AG04449 (cell line): ENCODE measurements at regions not wholly inside any gene's neighbourhood (a gene's known extent, or its start where the extent isn't known, plus 50 kb on each side); places are given as distances from the start of the nearest gene placed in this dataset.

Experiments
- CTCF ChIA-PET: fragments of 350-600 bp; formaldehyde crosslinking; extraction: SDS; loops from one replicate; lab custom pipeline; 2021; ENCODE audit warnings: antibody characterized with exemption; lab: Yijun Ruan, JAX
- POLR2A ChIA-PET: fragments of 400-600, 350-600 bp; formaldehyde crosslinking; extraction: SDS; loops from one replicate; lab custom pipeline; 2020; ENCODE audit warnings: antibody characterized with exemption, inconsistent platforms; lab: Yijun Ruan, JAX
- DNase-seq: peaks from one replicate; pipeline ENCODE4 v3.0.0-alpha.2; 2010; ENCODE audit warnings: low read depth, low spot score
- H3K4me3 ChIP-seq: 2 replicates; pipeline ENCODE4 v1.5.1; 2011; ENCODE audit warnings: low read depth, mild to moderate bottlenecking, control low read depth, low read length
- TF ChIP-seq, protein P1 (sequence below): IDR thresholded peaks from one replicate; pipeline ENCODE4 v1.5.1; 2011; ENCODE audit warnings: mild to moderate bottlenecking, moderate library complexity, low read length, control low read depth, inconsistent platforms; ENCODE audit not compliant: insufficient read depth; ENCODE audit errors: missing control alignments

DNA sequence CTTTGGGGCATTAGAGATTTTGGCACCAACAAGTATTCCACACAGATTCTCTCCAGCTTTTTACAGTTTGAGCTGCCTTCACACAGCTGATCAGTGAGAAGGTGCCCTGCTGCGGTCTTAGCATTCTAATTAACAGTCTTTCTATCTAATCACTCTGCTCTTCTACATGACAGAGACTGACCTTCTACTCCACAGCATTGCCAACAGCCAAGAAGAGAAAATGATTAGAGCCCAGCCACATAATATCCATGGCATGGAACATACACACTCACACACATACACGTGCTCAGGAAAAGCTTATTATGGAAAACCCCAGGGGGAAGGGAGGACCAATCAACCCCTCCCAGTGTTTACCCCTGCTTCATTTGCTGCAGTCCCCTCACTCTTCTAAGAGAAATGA, 76.1 kb upstream of the PPP2R3A start:
- ChIA-PET CTCF (no interaction called here), POLR2A (no interaction called here)
- no peak overlapping the region for H3K4me3 ChIP-seq
- TF ChIP-seq, protein P1, sequence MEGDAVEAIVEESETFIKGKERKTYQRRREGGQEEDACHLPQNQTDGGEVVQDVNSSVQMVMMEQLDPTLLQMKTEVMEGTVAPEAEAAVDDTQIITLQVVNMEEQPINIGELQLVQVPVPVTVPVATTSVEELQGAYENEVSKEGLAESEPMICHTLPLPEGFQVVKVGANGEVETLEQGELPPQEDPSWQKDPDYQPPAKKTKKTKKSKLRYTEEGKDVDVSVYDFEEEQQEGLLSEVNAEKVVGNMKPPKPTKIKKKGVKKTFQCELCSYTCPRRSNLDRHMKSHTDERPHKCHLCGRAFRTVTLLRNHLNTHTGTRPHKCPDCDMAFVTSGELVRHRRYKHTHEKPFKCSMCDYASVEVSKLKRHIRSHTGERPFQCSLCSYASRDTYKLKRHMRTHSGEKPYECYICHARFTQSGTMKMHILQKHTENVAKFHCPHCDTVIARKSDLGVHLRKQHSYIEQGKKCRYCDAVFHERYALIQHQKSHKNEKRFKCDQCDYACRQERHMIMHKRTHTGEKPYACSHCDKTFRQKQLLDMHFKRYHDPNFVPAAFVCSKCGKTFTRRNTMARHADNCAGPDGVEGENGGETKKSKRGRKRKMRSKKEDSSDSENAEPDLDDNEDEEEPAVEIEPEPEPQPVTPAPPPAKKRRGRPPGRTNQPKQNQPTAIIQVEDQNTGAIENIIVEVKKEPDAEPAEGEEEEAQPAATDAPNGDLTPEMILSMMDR: no peak
- DNase-seq: no peak

DNA sequence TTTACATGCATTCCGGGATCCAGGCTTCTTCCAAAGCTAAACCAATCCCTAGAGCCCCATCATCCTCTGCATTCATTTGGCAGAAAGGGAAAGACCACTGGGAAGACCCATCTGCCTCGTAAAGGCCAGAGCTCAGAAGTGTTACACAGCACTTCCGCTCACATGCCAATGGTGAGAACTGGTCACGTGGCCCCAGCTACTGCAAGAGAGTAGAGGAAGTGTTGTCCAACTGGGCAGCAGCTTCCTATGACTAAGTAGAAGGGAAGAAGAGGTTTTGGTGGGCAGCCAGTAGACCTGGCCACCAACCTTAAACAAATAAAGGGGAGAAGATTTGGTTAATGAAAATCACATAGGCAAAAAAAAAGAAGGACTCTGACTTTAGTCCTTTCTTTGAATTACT, 74.4 kb upstream of the PPP2R3A start:
- ChIA-PET POLR2A (no interaction called here), CTCF (interaction anchor here (1.0 kb wide), 1 partner anchor 1289 kb away, joined by 3 read pairs; no protein-coding TSS in a partner anchor)
- TF ChIP-seq, protein P1: no peak
- no peak for DNase-seq
- no peak overlapping the region for H3K4me3 ChIP-seq

DNA sequence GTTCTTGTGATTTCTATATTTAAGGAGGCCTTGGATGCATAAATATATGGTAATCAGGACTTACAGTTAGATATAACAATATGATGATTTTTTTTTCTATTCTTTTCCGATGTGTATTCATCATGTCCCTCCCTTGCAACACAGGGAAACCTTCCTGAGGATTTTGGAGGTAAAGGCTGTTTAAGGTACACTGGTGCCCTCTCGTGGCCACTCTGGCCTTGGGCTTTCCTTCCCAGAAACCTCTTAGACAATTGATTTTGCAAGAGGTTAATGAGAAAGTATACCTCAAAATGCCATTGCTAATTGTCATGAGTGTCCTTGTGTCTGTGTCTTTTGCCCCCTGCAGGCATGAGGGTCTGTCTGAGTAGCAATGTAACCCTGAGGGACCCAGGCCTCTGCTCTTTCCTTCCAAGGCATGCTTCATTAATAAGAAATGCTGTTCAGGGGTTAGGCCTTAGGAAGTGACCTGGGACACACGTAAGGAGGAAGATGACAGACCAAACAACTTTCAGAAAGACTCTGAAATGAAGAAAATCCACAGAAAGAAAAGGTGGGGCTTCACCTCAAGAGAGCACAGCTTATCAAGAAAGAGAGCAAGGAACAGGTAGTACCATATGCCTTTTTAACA, 70.3 kb upstream of the PPP2R3A start:
- CTCF ChIA-PET: interaction anchor here (0.9 to 4.5 kb wide), 15 partner anchors 9 to 1294 kb away, joined by 3 to 57 read pairs (median 6); partner anchors contain the start of gene EPHB1
- peak; percentile 31 for DNase-seq
- POLR2A ChIA-PET: no interaction called here
- no peak overlapping the region for H3K4me3 ChIP-seq
- TF ChIP-seq, protein P1: peak; percentile 82

DNA sequence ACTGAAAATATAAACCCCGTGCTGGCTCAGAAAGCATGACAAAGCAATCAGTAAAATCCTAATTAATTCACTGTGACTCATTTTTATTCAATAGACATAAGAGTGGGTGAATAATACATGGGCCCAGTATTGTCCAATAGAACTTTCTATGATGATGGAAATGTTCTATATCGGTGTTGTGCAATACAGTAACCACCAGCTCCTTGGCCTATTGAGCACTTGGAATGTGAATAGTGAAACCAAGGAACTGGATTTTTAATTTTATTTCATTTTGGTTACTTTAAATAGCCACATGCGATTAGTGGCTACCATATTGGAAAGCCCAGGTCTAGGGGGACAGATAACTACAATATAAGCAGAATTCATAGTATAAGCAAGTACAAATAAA, 69.8 kb upstream of the PPP2R3A start:
- POLR2A ChIA-PET: no interaction called here
- CTCF ChIA-PET: interaction anchor here (0.9 to 4.5 kb wide), 9 partner anchors 10 to 1294 kb away, joined by 3 to 57 read pairs (median 9); partner anchors contain the start of gene EPHB1

DNA sequence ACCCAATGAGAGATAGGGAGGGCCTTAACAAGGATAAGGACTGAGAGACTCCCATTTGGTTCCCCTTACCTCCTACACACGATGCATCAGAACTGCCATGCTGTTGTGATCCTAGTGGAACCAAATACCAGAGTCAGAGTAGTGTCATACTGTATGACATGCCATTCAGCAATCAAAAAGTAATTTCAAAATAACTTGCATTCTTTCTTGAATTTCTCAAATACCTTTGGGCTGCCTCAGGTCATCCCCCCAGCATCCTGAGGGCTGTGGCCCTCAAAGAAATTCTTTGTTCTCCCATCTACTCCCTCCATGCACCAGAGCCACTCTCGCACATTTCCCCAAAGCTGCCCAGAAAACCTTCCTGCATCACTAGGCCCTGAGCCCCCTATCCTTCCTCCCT, 68.9 kb upstream of the PPP2R3A start:
- ChIA-PET CTCF (interaction anchor here (0.8 to 4.1 kb wide), 8 partner anchors 9 to 1296 kb away, joined by 3 to 35 read pairs (median 6); partner anchors contain the start of gene EPHB1), POLR2A (no interaction called here)
- no peak for DNase-seq
- H3K4me3 ChIP-seq: no peak overlapping the region
- TF ChIP-seq, protein P1: no peak

More for the DNA sequence above, 69.8 kb upstream of the PPP2R3A start:
- H3K4me3 ChIP-seq: no peak overlapping the region
- TF ChIP-seq, protein P1: no peak
- DNase-seq: no peak

DNA sequence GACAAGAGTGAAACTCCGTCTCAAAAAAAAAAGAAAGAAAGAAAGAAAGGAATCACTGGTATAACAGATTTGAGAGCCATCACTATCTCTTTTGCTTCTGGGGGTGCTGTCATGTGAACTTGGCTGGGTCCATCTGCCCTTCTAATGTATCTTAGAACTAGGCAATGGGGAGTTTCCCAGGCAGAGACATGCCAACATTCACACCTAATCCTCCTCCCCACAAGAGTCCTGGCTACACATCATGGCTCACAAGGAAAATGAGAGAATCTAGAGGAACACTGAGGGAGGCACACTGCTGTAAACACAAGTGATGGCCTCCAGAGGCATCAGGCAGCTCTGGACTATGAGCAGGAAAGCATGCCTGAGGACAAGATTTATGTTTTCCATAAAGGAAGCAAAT, 67.8 kb upstream of the PPP2R3A start:
- no peak for DNase-seq
- ChIA-PET POLR2A (no interaction called here), CTCF (interaction anchor here (1.2 to 4.1 kb wide), 6 partner anchors 8 to 1297 kb away, joined by 3 to 35 read pairs (median 8); partner anchors contain the start of gene EPHB1)
- no peak overlapping the region for H3K4me3 ChIP-seq
- TF ChIP-seq, protein P1: no peak
